ENCODE measurements at regions not wholly inside any gene's neighbourhood (a gene's known extent, or its start where the extent isn't known, plus 50 kb on each side); places are given as distances from the start of the nearest gene placed in this dataset.

DNA sequence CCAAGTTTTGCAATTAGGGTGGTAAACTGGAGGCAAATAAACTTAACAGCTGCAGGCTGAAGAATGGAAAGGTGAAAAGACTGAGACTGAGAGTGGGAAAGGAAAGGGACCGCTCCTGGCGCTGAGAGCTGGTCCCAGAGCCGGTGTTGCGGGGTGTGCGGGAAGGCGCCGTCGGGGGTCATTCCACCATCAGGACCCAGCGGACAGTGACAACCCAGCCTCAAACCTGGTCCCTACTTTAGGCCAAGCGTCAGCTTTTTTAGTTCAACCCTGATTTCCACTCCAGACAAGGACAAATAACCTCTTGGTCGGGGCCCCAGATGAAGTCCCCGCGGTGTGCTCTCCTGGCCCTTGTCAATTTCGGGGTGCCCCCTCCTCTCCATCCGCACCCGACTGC, 145.8 kb upstream of the ETS2 start:
- H4K20me1 ChIP-seq (ENCODE audit: insufficient read depth, low read length): no peaks in the 10 kb centered on the region
- H3K36me3 ChIP-seq (ENCODE audit: insufficient read depth, low read length): no peaks in the 10 kb centered on the region
- no peak for DNase-seq (ENCODE audit: insufficient read length, low spot score, missing footprints)
- no peak overlapping the region for H3K4me2 ChIP-seq (ENCODE audit: insufficient read depth, low read length)
- H3K27me3 ChIP-seq (ENCODE audit: insufficient read depth, low read length): peaks cover 93% of the 10 kb centered on the region
- TF ChIP-seq, protein P1, sequence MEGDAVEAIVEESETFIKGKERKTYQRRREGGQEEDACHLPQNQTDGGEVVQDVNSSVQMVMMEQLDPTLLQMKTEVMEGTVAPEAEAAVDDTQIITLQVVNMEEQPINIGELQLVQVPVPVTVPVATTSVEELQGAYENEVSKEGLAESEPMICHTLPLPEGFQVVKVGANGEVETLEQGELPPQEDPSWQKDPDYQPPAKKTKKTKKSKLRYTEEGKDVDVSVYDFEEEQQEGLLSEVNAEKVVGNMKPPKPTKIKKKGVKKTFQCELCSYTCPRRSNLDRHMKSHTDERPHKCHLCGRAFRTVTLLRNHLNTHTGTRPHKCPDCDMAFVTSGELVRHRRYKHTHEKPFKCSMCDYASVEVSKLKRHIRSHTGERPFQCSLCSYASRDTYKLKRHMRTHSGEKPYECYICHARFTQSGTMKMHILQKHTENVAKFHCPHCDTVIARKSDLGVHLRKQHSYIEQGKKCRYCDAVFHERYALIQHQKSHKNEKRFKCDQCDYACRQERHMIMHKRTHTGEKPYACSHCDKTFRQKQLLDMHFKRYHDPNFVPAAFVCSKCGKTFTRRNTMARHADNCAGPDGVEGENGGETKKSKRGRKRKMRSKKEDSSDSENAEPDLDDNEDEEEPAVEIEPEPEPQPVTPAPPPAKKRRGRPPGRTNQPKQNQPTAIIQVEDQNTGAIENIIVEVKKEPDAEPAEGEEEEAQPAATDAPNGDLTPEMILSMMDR (IDR thresholded peaks at IDR 0.05; ENCODE audit: extremely low read depth, low read depth, low read length): no peak
- H3K4me3 ChIP-seq (ENCODE audit: insufficient read depth, low read length): peak overlapping the region; percentile 72
- no peaks in the 10 kb centered on the region for H3K9me3 ChIP-seq (ENCODE audit: low read depth, low read length)
- H2AFZ ChIP-seq (ENCODE audit: low read length): no peak overlapping the region
- H3K79me2 ChIP-seq (ENCODE audit: insufficient read depth, low read length): no peaks in the 10 kb centered on the region
- H3K27ac ChIP-seq (ENCODE audit: low read depth, low read length): no peak overlapping the region
- H3K4me1 ChIP-seq (ENCODE audit: insufficient read depth, low read length): peaks cover 8% of the 10 kb centered on the region

- Histone ChIP-seq H3K79me2 (ENCODE audit: insufficient read depth, low read length) (no peaks in the 10 kb centered on the region), H3K4me2 (ENCODE audit: insufficient read depth, low read length) (peak overlapping the region; percentile 80), H3K27me3 (ENCODE audit: insufficient read depth, low read length) (peaks cover 94% of the 10 kb centered on the region), H3K27ac (ENCODE audit: low read depth, low read length) (peak overlapping the region; percentile 31), H3K4me1 (ENCODE audit: insufficient read depth, low read length) (peaks cover 8% of the 10 kb centered on the region), H3K4me3 (ENCODE audit: insufficient read depth, low read length) (peak overlapping the region; percentile 72), H3K9me3 (ENCODE audit: low read depth, low read length) (no peaks in the 10 kb centered on the region), H2AFZ (ENCODE audit: low read length) (peak overlapping the region; percentile 62), H4K20me1 (ENCODE audit: insufficient read depth, low read length) (no peaks in the 10 kb centered on the region), H3K36me3 (ENCODE audit: insufficient read depth, low read length) (no peaks in the 10 kb centered on the region)
- TF ChIP-seq, protein P1 (IDR thresholded peaks at IDR 0.05; ENCODE audit: extremely low read depth, low read depth, low read length): no peak
- no peak for DNase-seq (ENCODE audit: insufficient read length, low spot score, missing footprints)
These were observed 145.2 kb upstream of the ETS2 start for GRCh38 chr21:38660333-38661196.

GRCh38 chr21:38661197-38661871, 144.4 kb upstream of the ETS2 start:
- Histone ChIP-seq H3K4me1 (ENCODE audit: insufficient read depth, low read length) (peaks cover 8% of the 10 kb centered on the region), H3K27ac (ENCODE audit: low read depth, low read length) (peak overlapping the region; percentile 31), H3K79me2 (ENCODE audit: insufficient read depth, low read length) (no peaks in the 10 kb centered on the region), H3K36me3 (ENCODE audit: insufficient read depth, low read length) (no peaks in the 10 kb centered on the region), H2AFZ (ENCODE audit: low read length) (peak overlapping the region; percentile 62), H3K4me3 (ENCODE audit: insufficient read depth, low read length) (peak overlapping the region; percentile 72), H3K4me2 (ENCODE audit: insufficient read depth, low read length) (peak overlapping the region; percentile 80), H3K27me3 (ENCODE audit: insufficient read depth, low read length) (peaks cover 93% of the 10 kb centered on the region), H4K20me1 (ENCODE audit: insufficient read depth, low read length) (no peaks in the 10 kb centered on the region), H3K9me3 (ENCODE audit: low read depth, low read length) (no peaks in the 10 kb centered on the region)
- TF ChIP-seq, protein P1 (IDR thresholded peaks at IDR 0.05; ENCODE audit: extremely low read depth, low read depth, low read length): no peak
- peak; percentile 87 for DNase-seq (ENCODE audit: insufficient read length, low spot score, missing footprints)

Data from osteoblast (primary cell).